GM23248 (cell line): ENCODE measurements at regions not wholly inside any gene's neighbourhood (a gene's known extent, or its start where the extent isn't known, plus 50 kb on each side); places are given as distances from the start of the nearest gene placed in this dataset.

Source experiments
- DNase-seq: peaks from one replicate; pipeline ENCODE4 v3.0.0-alpha.2; 2015
- H2AFZ ChIP-seq: fragments of 200-600 bp; sonication (generic); 2 replicates; pipeline ENCODE4 v1.6.1; 2016; ENCODE audit warnings: antibody characterized with exemption
- H3F3A ChIP-seq: fragments of 200-600 bp; sonication (generic); 2 replicates; pipeline ENCODE4 v1.6.1; 2016; ENCODE audit warnings: mild to moderate bottlenecking, antibody characterized with exemption, mixed run types; ENCODE audit not compliant: insufficient read depth
- H3K27ac ChIP-seq: fragments of 200-600 bp; sonication (generic); 2 replicates; pipeline ENCODE4 v1.5.1; 2016; ENCODE audit warnings: mild to moderate bottlenecking
- H3K27me3 ChIP-seq: fragments of 200-600 bp; sonication (generic); replicated peaks from 2 replicates; pipeline ENCODE4 v1.6.1; 2016; ENCODE audit warnings: mild to moderate bottlenecking; ENCODE audit not compliant: insufficient read depth
- H3K36me3 ChIP-seq: fragments of 200-600 bp; sonication (generic); 2 replicates; pipeline ENCODE4 v1.6.1; 2016; ENCODE audit warnings: low read depth, mild to moderate bottlenecking
- H3K4me1 ChIP-seq: fragments of 200-600 bp; sonication (generic); 2 replicates; pipeline ENCODE4 v1.6.1; 2016; ENCODE audit warnings: mild to moderate bottlenecking; ENCODE audit not compliant: insufficient read depth
- H3K4me2 ChIP-seq: fragments of 200-600 bp; sonication (generic); one replicate; pipeline ENCODE4 v1.6.1; 2016; ENCODE audit warnings: mild to moderate bottlenecking; ENCODE audit not compliant: unreplicated experiment
- H3K4me3 ChIP-seq: fragments of 200-600 bp; sonication (generic); 2 replicates; pipeline ENCODE4 v1.5.1; 2016; ENCODE audit warnings: mild to moderate bottlenecking
- H3K79me2 ChIP-seq: fragments of 200-600 bp; sonication (generic); 2 replicates; pipeline ENCODE4 v1.6.1; 2016; ENCODE audit warnings: mild to moderate bottlenecking; ENCODE audit not compliant: insufficient read depth
- H3K9ac ChIP-seq: fragments of 200-600 bp; sonication (generic); 2 replicates; pipeline ENCODE4 v1.6.1; 2016; ENCODE audit warnings: mild to moderate bottlenecking
- H3K9me2 ChIP-seq: fragments of 200-600 bp; sonication (generic); 2 replicates; pipeline ENCODE4 v1.6.1; 2016; ENCODE audit warnings: mixed run types, mild to moderate bottlenecking, moderate library complexity; ENCODE audit not compliant: insufficient read depth
- H3K9me3 ChIP-seq: fragments of 200-600 bp; sonication (generic); one replicate; pipeline ENCODE4 v1.6.1; 2017; ENCODE audit warnings: low read depth
- H4K20me1 ChIP-seq: fragments of 200-600 bp; sonication (generic); 2 replicates; pipeline ENCODE4 v1.6.0; 2016; ENCODE audit not compliant: insufficient read depth
- EZH2 ChIP-seq: fragments of 200-600 bp; sonication (generic); IDR thresholded peaks from 2 replicates; pipeline ENCODE4 v1.6.1; 2018; ENCODE audit warnings: antibody characterized with exemption, mild to moderate bottlenecking; ENCODE audit not compliant: insufficient read depth, poor library complexity, severe bottlenecking
- EZH2phosphoT487 ChIP-seq: fragments of 200-600 bp; sonication (generic); IDR thresholded peaks from 2 replicates; pipeline ENCODE4 v1.6.1; 2018; ENCODE audit warnings: antibody characterized with exemption, moderate library complexity, mild to moderate bottlenecking, low read depth; ENCODE audit not compliant: insufficient read depth
- WGBS, 2 experiments: methylation state at CpG; one replicate each; pipeline ENCODE4 v1.1.6; 2015 to 2017; ENCODE audit warnings: low lambda C conversion rate in 2 of 2, low coverage in 1 of 2; ENCODE audit errors: missing lambda C conversion rate in 2 of 2; 5-methylcytosine and 5-hydroxymethylcytosine counted together
- in situ Hi-C: fragments of 300-500 bp; cut with MboI; formaldehyde crosslinking; loops from 2 replicates; pipeline ENCODE4 v1.15.0; 2020

DNA sequence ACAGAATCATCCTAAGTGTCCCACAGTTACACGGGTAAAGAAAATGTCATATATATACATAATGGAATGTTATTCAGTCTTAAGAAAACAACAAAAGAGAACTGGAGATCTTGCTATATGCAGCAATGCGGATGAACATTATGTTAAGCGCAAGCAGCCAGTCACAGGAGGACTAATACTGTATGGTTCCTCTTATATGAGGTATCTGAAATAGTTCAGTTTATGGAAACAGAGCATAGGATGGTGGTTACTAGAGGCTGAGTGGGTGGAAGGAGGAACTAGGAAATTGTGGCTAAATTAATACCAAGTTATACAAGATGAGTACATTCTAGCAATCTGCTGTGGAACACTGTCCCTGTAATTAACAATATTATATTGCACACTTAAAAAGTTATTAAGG, 834.3 kb downstream of the KCNT2 start:
- in situ Hi-C loops, result no loop called here

DNA sequence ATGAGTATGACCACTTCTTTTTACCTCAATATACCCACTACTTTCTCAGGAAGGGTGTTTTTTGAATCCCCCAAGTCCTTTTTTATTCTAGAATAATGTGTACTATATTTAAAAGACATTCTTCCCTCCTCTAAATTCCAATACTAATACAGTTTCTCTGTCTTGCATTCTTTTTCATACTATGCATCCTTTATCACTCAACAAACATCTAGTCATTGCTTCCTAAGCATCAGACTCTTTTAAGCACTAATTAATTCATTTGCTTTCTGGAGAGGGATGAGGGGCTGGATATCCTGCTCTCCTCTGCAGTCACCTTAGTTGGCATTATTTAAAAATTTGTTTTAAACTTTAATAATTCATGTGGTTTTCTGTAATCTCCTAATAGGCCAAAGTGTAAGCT, 838.8 kb downstream of the KCNT2 start:
- H3K27me3 ChIP-seq, result no peaks in the 10 kb centered on the region
- peak overlapping the region; percentile 17; the same call in 1 of the 2 replicates for H3K4me3 ChIP-seq
- H3K27ac ChIP-seq, result no peak overlapping the region
- peak overlapping the region; percentile 63 for H3K4me2 ChIP-seq
- H3K4me1 ChIP-seq, result peaks cover 27% of the 10 kb centered on the region
- H4K20me1 ChIP-seq, result no peaks in the 10 kb centered on the region
- H3K79me2 ChIP-seq, result no peaks in the 10 kb centered on the region
- no peaks in the 10 kb centered on the region for H3K9me3 ChIP-seq
- H3F3A ChIP-seq, result peaks cover 13% of the 10 kb centered on the region
- no peaks in the 10 kb centered on the region for H3K9me2 ChIP-seq
- H3K9ac ChIP-seq, result no peak overlapping the region
- TF ChIP-seq EZH2phosphoT487 (no peak), EZH2 (no peak)
- in situ Hi-C loops, result no loop called here
- peak overlapping the region; percentile 29 for H2AFZ ChIP-seq
- DNase-seq, result peak; percentile 47
- no peaks in the 10 kb centered on the region for H3K36me3 ChIP-seq

More for the DNA sequence above, 834.3 kb downstream of the KCNT2 start:
- Histone ChIP-seq H3K9ac (no peak overlapping the region), H3K27ac (no peak overlapping the region), H3K79me2 (no peaks in the 10 kb centered on the region), H3K27me3 (no peaks in the 10 kb centered on the region), H3K4me3 (no peak overlapping the region), H3K4me2 (no peak overlapping the region), H4K20me1 (no peaks in the 10 kb centered on the region), H2AFZ (no peak overlapping the region; the same call in 1 of the 2 replicates), H3F3A (peaks cover 9% of the 10 kb centered on the region), H3K4me1 (peaks cover 14% of the 10 kb centered on the region), H3K36me3 (no peaks in the 10 kb centered on the region), H3K9me2 (no peaks in the 10 kb centered on the region), H3K9me3 (no peaks in the 10 kb centered on the region)
- 95% methylated on average over 3 of the region's 3 CpGs for WGBS, 2 experiments
- TF ChIP-seq EZH2 (no peak), EZH2phosphoT487 (no peak)
- DNase-seq, result no peak

DNA sequence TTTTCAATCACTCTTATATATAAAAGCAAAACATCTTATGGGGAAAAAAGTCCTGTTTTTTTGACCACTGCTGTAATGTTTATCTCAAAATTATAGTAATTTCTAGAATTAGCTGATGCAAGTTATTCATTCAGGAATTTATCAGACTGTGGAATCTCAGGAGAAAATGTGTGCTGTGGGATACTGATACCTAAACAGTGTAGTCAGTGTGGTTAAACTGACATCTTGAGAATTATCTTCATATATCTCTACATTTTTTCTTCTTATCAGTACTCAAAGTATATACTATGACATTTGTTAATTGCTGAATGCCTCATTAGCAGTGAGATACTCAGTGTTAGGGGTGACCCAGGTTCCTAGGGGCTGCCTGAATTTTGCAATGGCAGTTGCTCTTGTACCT, 839.3 kb downstream of the KCNT2 start:
- Histone ChIP-seq H3F3A (peaks cover 13% of the 10 kb centered on the region), H2AFZ (peak overlapping the region; percentile 29), H3K27me3 (no peaks in the 10 kb centered on the region), H3K27ac (no peak overlapping the region), H3K79me2 (no peaks in the 10 kb centered on the region), H3K9me2 (no peaks in the 10 kb centered on the region), H3K4me3 (no peak overlapping the region; the same call in 1 of the 2 replicates), H3K9me3 (no peaks in the 10 kb centered on the region), H3K4me2 (peak overlapping the region; percentile 63), H3K4me1 (peaks cover 27% of the 10 kb centered on the region), H3K36me3 (no peaks in the 10 kb centered on the region), H3K9ac (no peak overlapping the region), H4K20me1 (no peaks in the 10 kb centered on the region)
- no peak for TF ChIP-seq EZH2
- no peak for TF ChIP-seq EZH2phosphoT487
- DNase-seq, result peak; percentile 10
- in situ Hi-C loops, result no loop called here

DNA sequence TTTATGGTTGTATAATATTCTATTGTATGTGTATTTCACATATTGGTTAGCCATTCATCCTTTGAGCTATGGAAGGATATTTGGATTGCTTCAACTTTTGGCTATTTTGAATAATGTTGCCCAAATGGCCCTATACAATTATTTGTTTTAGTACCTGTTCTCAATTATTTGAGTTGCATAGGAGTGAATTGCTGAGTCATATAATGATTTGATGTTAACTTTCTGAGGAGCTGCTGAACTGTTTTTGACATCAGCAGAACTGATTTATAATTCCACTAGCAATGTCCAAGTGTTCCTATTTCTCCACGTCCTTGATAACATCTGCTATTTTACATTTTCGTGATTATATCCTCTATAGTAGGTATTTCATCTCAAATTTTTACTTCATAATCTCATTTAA, 839.9 kb downstream of the KCNT2 start:
- H3K9me2 ChIP-seq, result no peaks in the 10 kb centered on the region

DNA sequence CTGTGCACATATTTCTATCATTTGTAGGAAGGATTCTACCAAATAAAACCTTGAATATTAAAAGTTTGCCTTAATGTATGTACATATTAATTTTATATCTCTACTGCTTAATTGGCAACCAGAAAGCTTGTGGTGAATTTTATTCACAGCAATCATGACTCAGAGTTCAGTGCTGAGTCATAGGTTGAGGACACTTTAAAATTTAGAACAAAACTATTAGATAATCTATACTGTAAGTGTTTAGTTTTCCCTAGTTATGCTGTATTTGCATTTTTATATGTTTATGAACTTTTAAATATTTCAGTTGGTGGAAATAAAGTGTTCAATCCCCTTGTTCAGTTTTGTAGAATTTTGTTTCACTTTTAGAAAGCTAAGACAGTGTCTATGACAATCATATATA, 841.5 kb downstream of the KCNT2 start:
- Histone ChIP-seq H2AFZ (no peak overlapping the region), H3K4me1 (peaks cover 27% of the 10 kb centered on the region), H3K4me3 (no peak overlapping the region), H3K36me3 (no peaks in the 10 kb centered on the region), H3K9me2 (no peaks in the 10 kb centered on the region), H3K27ac (no peak overlapping the region), H3K9ac (no peak overlapping the region), H3K27me3 (no peaks in the 10 kb centered on the region), H3F3A (peaks cover 13% of the 10 kb centered on the region), H4K20me1 (no peaks in the 10 kb centered on the region), H3K9me3 (no peaks in the 10 kb centered on the region), H3K79me2 (no peaks in the 10 kb centered on the region), H3K4me2 (peak overlapping the region; percentile 25)
- in situ Hi-C loops, result no loop called here
- TF ChIP-seq EZH2phosphoT487 (no peak), EZH2 (no peak)
- peak; percentile 73 for DNase-seq

More for the DNA sequence above, 839.9 kb downstream of the KCNT2 start:
- TF ChIP-seq EZH2, result no peak
- no peak for TF ChIP-seq EZH2phosphoT487
- H3K9ac ChIP-seq, result no peak overlapping the region
- H3K36me3 ChIP-seq, result no peaks in the 10 kb centered on the region
- H3F3A ChIP-seq, result peaks cover 13% of the 10 kb centered on the region
- in situ Hi-C loops, result no loop called here
- H3K4me1 ChIP-seq, result peaks cover 27% of the 10 kb centered on the region
- H3K4me2 ChIP-seq, result peak overlapping the region; percentile 63
- no peak overlapping the region for H3K4me3 ChIP-seq
- H3K79me2 ChIP-seq, result no peaks in the 10 kb centered on the region
- 33 to 44% methylated on average over 2 of the region's 2 CpGs for WGBS, 2 experiments
- H3K27me3 ChIP-seq, result no peaks in the 10 kb centered on the region
- H2AFZ ChIP-seq, result peak overlapping the region; percentile 29; the same call in 1 of the 2 replicates
- H4K20me1 ChIP-seq, result no peaks in the 10 kb centered on the region
- H3K27ac ChIP-seq, result no peak overlapping the region
- H3K9me3 ChIP-seq, result no peaks in the 10 kb centered on the region
- no peak for DNase-seq
